ENCODE measurements at regions not wholly inside any gene's neighbourhood (a gene's known extent, or its start where the extent isn't known, plus 50 kb on each side); places are given as distances from the start of the nearest gene placed in this dataset.

GRCh38 chr10:4319870-4320367 lies 506.1 kb upstream of the AKR1E2 start:
- Histone ChIP-seq H3K27me3 (ENCODE audit: control insufficient read depth, insufficient read depth, low read length) (no peaks in the 10 kb centered on the region), H3K4me3 (ENCODE audit: low read depth, low read length) (no peak overlapping the region), H3K36me3 (ENCODE audit: control insufficient read depth, insufficient read depth, low read length) (no peaks in the 10 kb centered on the region)
- no peak for DNase-seq (ENCODE audit: low read depth)
- TF ChIP-seq CTCF (IDR thresholded peaks at IDR 0.05; ENCODE audit: insufficient read depth, low read depth, low read length) = no peak
- ChIA-PET POLR2A (no interaction called here), CTCF (no interaction called here)

GRCh38 chr10:4316161-4316810 lies 509.7 kb upstream of the AKR1E2 start:
- ChIA-PET CTCF (interaction anchor here (0.7 to 2.3 kb wide), 7 partner anchors 9 to 1082 kb away, joined by 3 to 6 read pairs (median 3); no protein-coding TSS in a partner anchor), POLR2A (no interaction called here)
- peak; percentile 30; the same call in 1 of the 2 replicates for TF ChIP-seq CTCF (IDR thresholded peaks at IDR 0.05; ENCODE audit: insufficient read depth, low read depth, low read length)
- no peaks in the 10 kb centered on the region for H3K36me3 ChIP-seq (ENCODE audit: control insufficient read depth, insufficient read depth, low read length)
- DNase-seq (ENCODE audit: low read depth) = peak; percentile 32
- H3K27me3 ChIP-seq (ENCODE audit: control insufficient read depth, insufficient read depth, low read length) = no peaks in the 10 kb centered on the region
- H3K4me3 ChIP-seq (ENCODE audit: low read depth, low read length) = no peak overlapping the region

GRCh38 chr10:4315551-4315950 lies 510.5 kb upstream of the AKR1E2 start:
- ChIA-PET CTCF (interaction anchor here (0.7 to 2.0 kb wide), 3 partner anchors 10 to 451 kb away, joined by 3 to 6 read pairs (median 5); no protein-coding TSS in a partner anchor), POLR2A (no interaction called here)
- H3K27me3 ChIP-seq (ENCODE audit: control insufficient read depth, insufficient read depth, low read length) = no peaks in the 10 kb centered on the region
- H3K4me3 ChIP-seq (ENCODE audit: low read depth, low read length) = no peak overlapping the region
- no peaks in the 10 kb centered on the region for H3K36me3 ChIP-seq (ENCODE audit: control insufficient read depth, insufficient read depth, low read length)
- no peak for TF ChIP-seq CTCF (IDR thresholded peaks at IDR 0.05; ENCODE audit: insufficient read depth, low read depth, low read length)
- no peak for DNase-seq (ENCODE audit: low read depth)

DNA sequence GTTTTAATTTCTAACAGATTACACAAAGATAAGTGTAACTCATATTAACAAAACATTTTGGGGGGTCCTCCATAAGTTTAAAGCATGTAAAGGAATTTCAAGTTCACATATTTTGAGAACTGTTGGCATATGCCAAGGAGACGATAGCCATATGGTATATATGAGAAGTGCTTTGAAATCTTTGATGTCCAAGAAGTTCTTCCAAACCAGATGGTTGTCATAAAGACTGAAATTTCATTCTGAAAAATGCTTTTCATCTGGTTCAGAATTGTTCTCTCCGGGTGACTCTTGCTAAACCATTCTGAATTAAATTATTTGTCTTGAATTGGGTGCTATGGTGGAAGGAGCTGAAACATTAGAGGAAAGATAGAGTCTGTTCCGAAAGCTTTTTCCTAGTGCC lies 513.0 kb upstream of the AKR1E2 start:
- POLR2A ChIA-PET = no interaction called here
- no peaks in the 10 kb centered on the region for H3K36me3 ChIP-seq (ENCODE audit: control insufficient read depth, insufficient read depth, low read length)
- TF ChIP-seq CTCF (IDR thresholded peaks at IDR 0.05; ENCODE audit: insufficient read depth, low read depth, low read length) = no peak
- DNase-seq (ENCODE audit: low read depth) = no peak
- H3K4me3 ChIP-seq (ENCODE audit: low read depth, low read length) = no peak overlapping the region
- H3K27me3 ChIP-seq (ENCODE audit: control insufficient read depth, insufficient read depth, low read length) = no peaks in the 10 kb centered on the region
- CTCF ChIA-PET = no interaction called here

DNA sequence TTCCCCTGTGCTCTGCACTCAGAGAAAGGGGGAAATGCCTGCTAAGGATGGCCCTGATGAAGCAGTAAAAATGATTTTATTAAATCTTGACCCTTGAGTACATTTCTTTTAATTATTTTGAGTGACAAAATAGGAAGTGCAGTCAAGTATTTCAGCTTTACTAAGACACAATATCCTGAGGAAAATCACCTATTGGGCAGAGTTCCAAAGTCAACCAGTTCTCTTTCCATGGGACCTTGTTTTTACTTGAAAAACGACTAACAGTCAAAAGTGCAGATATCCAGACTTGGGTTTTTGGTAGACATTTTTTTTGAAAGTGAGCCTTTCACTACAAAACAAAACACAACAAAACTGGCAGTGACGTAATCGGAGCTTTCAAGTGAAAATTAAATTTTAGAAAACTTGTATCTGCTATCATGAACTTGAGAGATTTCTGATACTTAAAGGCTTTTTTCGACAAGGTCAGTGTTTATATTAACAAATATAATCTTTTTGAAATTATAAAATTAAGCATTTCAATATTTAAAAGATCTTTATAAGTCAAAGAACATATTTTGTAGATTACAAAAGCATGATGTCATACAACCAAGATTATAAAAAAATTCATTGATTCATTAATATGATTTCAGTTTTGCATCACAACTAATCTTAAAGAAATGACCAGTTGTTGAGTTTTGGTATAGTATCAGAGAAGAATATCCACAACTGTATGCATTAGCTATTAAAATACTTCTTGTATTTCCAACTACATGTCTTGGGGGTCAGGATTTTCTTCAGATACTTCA lies 513.8 kb upstream of the AKR1E2 start:
- POLR2A ChIA-PET = no interaction called here

More for the DNA sequence above, 513.8 kb upstream of the AKR1E2 start:
- DNase-seq (ENCODE audit: low read depth) = no peak
- CTCF ChIA-PET = no interaction called here
- no peak for TF ChIP-seq CTCF (IDR thresholded peaks at IDR 0.05; ENCODE audit: insufficient read depth, low read depth, low read length)
- Histone ChIP-seq H3K36me3 (ENCODE audit: control insufficient read depth, insufficient read depth, low read length) (no peaks in the 10 kb centered on the region), H3K4me3 (ENCODE audit: low read depth, low read length) (no peak overlapping the region), H3K27me3 (ENCODE audit: control insufficient read depth, insufficient read depth, low read length) (no peaks in the 10 kb centered on the region)
